AG20443 (cell line): ENCODE measurements at regions not wholly inside any gene's neighbourhood (a gene's known extent, or its start where the extent isn't known, plus 50 kb on each side); places are given as distances from the start of the nearest gene placed in this dataset.
"Not testable (repeated sequence)": the region's sequence is repeated elsewhere in the genome, so short reads cannot be mapped to it uniquely, and the experiment has no call there.

Source experiments
- DNase-seq: peaks from one replicate; pipeline ENCODE4 v3.0.0; 2012; ENCODE audit warnings: low spot score, mixed read lengths

GRCh38 chr4:96414853-96415252, 575.0 kb downstream of the PDHA2 start:
- DNase-seq = not testable (repeated sequence)

GRCh38 chr4:96429657-96430056, 589.8 kb downstream of the PDHA2 start:
- DNase-seq = no peak

- DNase-seq = no peak
These were observed 591.2 kb downstream of the PDHA2 start for GRCh38 chr4:96431094-96431493.

GRCh38 chr4:96448315-96448872, 608.5 kb downstream of the PDHA2 start:
- DNase-seq = no peak

- DNase-seq = no peak
These were observed 615.3 kb downstream of the PDHA2 start for GRCh38 chr4:96455045-96455720.

- DNase-seq = not testable (repeated sequence)
These were observed 618.1 kb downstream of the PDHA2 start for GRCh38 chr4:96458031-96458430.

GRCh38 chr4:96459105-96459504, 619.2 kb downstream of the PDHA2 start:
- DNase-seq = no peak

GRCh38 chr4:96465834-96466233, 625.9 kb downstream of the PDHA2 start:
- DNase-seq = no peak

- no peak for DNase-seq
These were observed 632.3 kb downstream of the PDHA2 start for GRCh38 chr4:96471956-96472867.

- DNase-seq = no peak
These were observed 633.4 kb downstream of the PDHA2 start for GRCh38 chr4:96473246-96473645.

GRCh38 chr4:96483308-96484030, 643.6 kb downstream of the PDHA2 start:
- DNase-seq = no peak

GRCh38 chr4:96486563-96486962, 646.7 kb downstream of the PDHA2 start:
- no peak for DNase-seq

- no peak for DNase-seq
These were observed 657.7 kb downstream of the PDHA2 start for GRCh38 chr4:96497621-96498020.

GRCh38 chr4:96504386-96504785, 664.5 kb downstream of the PDHA2 start:
- DNase-seq = no peak

- DNase-seq = no peak
These were observed 669.3 kb downstream of the PDHA2 start for GRCh38 chr4:96509039-96509741.

- no peak for DNase-seq
These were observed 679.4 kb downstream of the PDHA2 start for GRCh38 chr4:96519291-96519690.

- no peak for DNase-seq
These were observed 681.2 kb downstream of the PDHA2 start for GRCh38 chr4:96521046-96521536.

- DNase-seq = no peak
These were observed 683.7 kb downstream of the PDHA2 start for GRCh38 chr4:96523611-96524010.

GRCh38 chr4:96524311-96524875, 684.5 kb downstream of the PDHA2 start:
- no peak for DNase-seq

- no peak for DNase-seq
These were observed 686.0 kb downstream of the PDHA2 start for GRCh38 chr4:96525898-96526297.

- DNase-seq = no peak
These were observed 686.7 kb downstream of the PDHA2 start for GRCh38 chr4:96526625-96527024.
